Chondrocyte (in vitro differentiated cells): ENCODE measurements at regions not wholly inside any gene's neighbourhood (a gene's known extent, or its start where the extent isn't known, plus 50 kb on each side); places are given as distances from the start of the nearest gene placed in this dataset.

Experiments used
- DNase-seq: peaks from one replicate; pipeline ENCODE4 v3.0.0; 2021; ENCODE audit warnings: mixed read lengths, low spot score
- H3K27ac Mint-ChIP-seq: one replicate; pipeline ENCODE4 v1.8.0; 2021; ENCODE audit warnings: mild to moderate bottlenecking, moderate library complexity, mixed read lengths; ENCODE audit not compliant: unreplicated experiment
- H3K27me3 Mint-ChIP-seq: 2 replicates; pipeline ENCODE4 v1.8.0; 2021; ENCODE audit warnings: low read depth, mixed read lengths
- H3K36me3 Mint-ChIP-seq: 2 replicates; pipeline ENCODE4 v1.8.0; 2021; ENCODE audit warnings: low read depth, mixed read lengths
- H3K4me1 Mint-ChIP-seq: 2 replicates; pipeline ENCODE4 v1.8.0; 2021; ENCODE audit warnings: low read depth, mild to moderate bottlenecking, mixed read lengths
- H3K4me3 Mint-ChIP-seq: one replicate; pipeline ENCODE4 v1.8.0; 2021; ENCODE audit warnings: mild to moderate bottlenecking, moderate library complexity, mixed read lengths; ENCODE audit not compliant: unreplicated experiment
- H3K9me3 Mint-ChIP-seq: 2 replicates; pipeline ENCODE4 v1.8.0; 2021; ENCODE audit warnings: low read depth, mixed read lengths
- TF ChIP-seq, protein P1 (sequence below): fragments of 200-600 bp; sonication (generic); IDR thresholded peaks from 2 replicates; pipeline ENCODE4 v1.5.0; 2021; ENCODE audit warnings: antibody characterized with exemption, mild to moderate bottlenecking, moderate library complexity

DNA sequence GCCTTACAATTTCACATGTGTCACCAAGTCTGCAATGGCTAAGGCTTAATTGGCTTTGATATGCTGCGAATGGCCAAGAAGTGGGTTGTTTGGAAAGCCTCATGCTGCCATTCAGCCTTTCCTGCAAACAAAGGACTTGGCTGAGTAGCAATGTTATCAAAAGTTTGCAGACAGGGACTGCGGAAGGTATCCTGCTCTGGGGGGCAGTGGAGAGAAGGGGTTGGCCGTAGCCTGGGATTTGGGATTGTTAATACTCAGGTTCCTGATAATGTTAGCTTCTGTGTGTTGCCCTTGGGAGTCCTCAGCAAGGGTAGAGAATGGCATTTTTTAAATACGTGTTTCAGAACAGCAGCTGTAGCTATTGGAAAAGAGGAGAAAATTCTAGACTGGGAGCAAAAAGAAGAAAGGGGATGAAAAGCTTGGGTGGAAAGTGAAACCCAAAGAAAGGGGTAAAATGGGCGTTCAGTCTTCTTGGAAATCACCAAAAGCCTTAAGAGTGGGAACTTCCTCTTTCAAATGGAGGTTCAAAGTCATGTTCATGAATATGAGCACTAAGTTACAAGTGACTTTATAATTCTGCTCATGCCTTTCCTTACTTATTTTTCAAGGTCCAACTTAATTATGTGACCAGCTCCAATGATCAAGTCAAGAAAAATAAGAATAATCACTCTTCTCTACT, 325.1 kb downstream of the RNF144A start:
- TF ChIP-seq, protein P1, sequence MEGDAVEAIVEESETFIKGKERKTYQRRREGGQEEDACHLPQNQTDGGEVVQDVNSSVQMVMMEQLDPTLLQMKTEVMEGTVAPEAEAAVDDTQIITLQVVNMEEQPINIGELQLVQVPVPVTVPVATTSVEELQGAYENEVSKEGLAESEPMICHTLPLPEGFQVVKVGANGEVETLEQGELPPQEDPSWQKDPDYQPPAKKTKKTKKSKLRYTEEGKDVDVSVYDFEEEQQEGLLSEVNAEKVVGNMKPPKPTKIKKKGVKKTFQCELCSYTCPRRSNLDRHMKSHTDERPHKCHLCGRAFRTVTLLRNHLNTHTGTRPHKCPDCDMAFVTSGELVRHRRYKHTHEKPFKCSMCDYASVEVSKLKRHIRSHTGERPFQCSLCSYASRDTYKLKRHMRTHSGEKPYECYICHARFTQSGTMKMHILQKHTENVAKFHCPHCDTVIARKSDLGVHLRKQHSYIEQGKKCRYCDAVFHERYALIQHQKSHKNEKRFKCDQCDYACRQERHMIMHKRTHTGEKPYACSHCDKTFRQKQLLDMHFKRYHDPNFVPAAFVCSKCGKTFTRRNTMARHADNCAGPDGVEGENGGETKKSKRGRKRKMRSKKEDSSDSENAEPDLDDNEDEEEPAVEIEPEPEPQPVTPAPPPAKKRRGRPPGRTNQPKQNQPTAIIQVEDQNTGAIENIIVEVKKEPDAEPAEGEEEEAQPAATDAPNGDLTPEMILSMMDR = no peak
- no peak for DNase-seq
- Mint-ChIP-seq H3K27me3 (peaks cover 8% of the 10 kb centered on the region), H3K36me3 (no peaks in the 10 kb centered on the region), H3K9me3 (no peaks in the 10 kb centered on the region), H3K27ac (no peak overlapping the region), H3K4me1 (no peaks in the 10 kb centered on the region), H3K4me3 (no peak overlapping the region)

DNA sequence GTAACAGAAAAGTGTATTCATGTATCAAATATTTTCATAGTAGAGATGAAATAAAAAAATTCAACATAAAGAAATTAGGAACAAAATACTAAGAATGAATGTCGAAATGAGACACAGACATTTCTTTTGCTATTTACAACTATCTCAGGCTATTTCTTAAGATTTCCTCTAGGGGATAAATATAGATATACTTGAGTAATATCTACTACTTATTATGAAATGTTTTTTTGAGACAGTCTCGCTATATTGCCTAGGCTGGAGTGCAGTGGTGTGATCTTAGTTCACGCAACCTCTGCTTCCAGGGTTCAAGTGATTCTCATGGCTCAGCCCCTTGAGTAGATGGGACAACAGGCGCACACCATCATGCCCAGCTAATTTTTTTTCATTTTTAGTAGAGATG, 326.1 kb downstream of the RNF144A start:
- H3K9me3 Mint-ChIP-seq = no peaks in the 10 kb centered on the region
- H3K27ac Mint-ChIP-seq = no peak overlapping the region
- DNase-seq = no peak
- no peaks in the 10 kb centered on the region for H3K4me1 Mint-ChIP-seq
- H3K27me3 Mint-ChIP-seq = peaks cover 8% of the 10 kb centered on the region
- no peaks in the 10 kb centered on the region for H3K36me3 Mint-ChIP-seq
- TF ChIP-seq, protein P1 = no peak
- H3K4me3 Mint-ChIP-seq = no peak overlapping the region

DNA sequence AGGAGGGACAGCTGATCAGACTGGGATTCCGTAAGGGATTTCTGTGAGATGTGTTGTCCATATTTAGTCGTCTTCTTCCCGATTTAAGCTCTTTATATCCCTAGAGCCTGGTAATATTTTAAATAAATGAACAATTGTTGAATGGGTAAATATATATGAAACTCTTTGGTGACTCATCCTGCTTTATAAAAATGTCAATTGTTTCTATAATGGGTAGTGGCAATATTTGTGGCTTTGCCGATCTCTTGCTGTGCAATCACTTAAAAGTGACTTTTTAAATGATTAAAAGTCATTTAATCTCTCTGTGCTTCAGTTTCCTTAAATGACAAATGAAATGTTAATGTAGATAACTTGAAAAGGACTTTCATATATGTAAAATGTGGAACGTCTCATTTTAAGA, 339.2 kb downstream of the RNF144A start:
- H3K4me1 Mint-ChIP-seq = no peaks in the 10 kb centered on the region
- H3K4me3 Mint-ChIP-seq = no peak overlapping the region
- no peak for DNase-seq
- H3K27ac Mint-ChIP-seq = no peak overlapping the region
- H3K9me3 Mint-ChIP-seq = no peaks in the 10 kb centered on the region
- H3K27me3 Mint-ChIP-seq = peaks cover 2% of the 10 kb centered on the region
- TF ChIP-seq, protein P1 = no peak
- H3K36me3 Mint-ChIP-seq = no peaks in the 10 kb centered on the region

DNA sequence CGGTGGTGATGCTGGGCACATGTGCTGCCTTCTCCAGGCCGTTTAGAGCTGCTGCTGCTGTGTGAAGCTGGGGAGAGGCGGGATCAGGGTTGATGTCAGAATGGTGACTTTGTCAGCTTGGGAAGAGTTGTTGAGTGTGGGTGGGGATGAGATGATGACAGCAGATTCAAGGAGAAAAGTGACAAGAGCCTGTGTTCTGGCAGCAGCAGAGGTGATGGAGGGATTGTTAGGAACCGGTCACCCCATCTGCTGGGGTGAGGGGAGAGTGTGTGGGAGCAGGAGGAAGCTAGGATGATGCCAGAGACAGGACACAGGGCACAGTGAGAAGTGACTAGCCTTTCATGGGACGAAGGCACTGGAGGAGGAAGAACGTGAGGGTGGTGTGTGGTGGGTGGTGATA, 345.5 kb downstream of the RNF144A start:
- H3K27me3 Mint-ChIP-seq = peaks cover 4% of the 10 kb centered on the region
- no peak for DNase-seq
- no peak overlapping the region for H3K27ac Mint-ChIP-seq
- H3K36me3 Mint-ChIP-seq = no peaks in the 10 kb centered on the region
- no peaks in the 10 kb centered on the region for H3K9me3 Mint-ChIP-seq
- H3K4me1 Mint-ChIP-seq = no peaks in the 10 kb centered on the region
- TF ChIP-seq, protein P1 = no peak
- no peak overlapping the region for H3K4me3 Mint-ChIP-seq

DNA sequence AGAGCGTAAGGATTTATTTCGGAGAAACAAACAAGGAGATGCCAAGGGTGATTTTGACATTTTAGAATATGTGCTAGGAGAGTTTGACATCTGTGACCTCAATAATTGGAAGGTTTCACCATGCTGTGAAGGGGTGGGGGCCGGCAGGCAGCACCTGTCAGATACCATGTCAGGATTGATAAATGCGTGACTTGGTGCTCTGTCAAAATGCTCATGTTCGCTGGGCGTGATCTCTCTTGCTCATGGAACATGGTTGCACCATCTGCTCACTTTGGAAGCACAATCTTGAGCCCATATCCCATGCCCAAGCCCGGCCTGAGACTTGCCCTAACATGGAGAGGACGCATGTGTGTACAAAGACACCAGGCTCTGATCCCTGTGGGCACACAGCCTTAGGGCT, 347.6 kb downstream of the RNF144A start:
- Mint-ChIP-seq H3K4me3 (no peak overlapping the region), H3K4me1 (no peaks in the 10 kb centered on the region), H3K27me3 (peaks cover 7% of the 10 kb centered on the region), H3K9me3 (no peaks in the 10 kb centered on the region), H3K36me3 (no peaks in the 10 kb centered on the region), H3K27ac (no peak overlapping the region)
- TF ChIP-seq, protein P1 = no peak
- DNase-seq = no peak
